ENCODE measurements at regions not wholly inside any gene's neighbourhood (a gene's known extent, or its start where the extent isn't known, plus 50 kb on each side); places are given as distances from the start of the nearest gene placed in this dataset.

- TF ChIP-seq ATF3 (IDR thresholded peaks at IDR 0.05; ENCODE audit: insufficient read depth, low read depth, low read length), result no peak
- no peak for TF ChIP-seq BCL11A (IDR thresholded peaks at IDR 0.05; ENCODE audit: low read depth in 2 of 2, low read length in 2 of 2)
- no peak for TF ChIP-seq SIRT6 (IDR thresholded peaks at IDR 0.05; ENCODE audit: low read length)
- TF ChIP-seq ZNF274 (IDR thresholded peaks at IDR 0.05; ENCODE audit: borderline replicate concordance, extremely low read depth, low read length), result no peak
- TF ChIP-seq MAX (IDR thresholded peaks at IDR 0.05), result no peak
- no peak for TF ChIP-seq SP4 (IDR thresholded peaks at IDR 0.05; ENCODE audit: low read length)
- no peak for TF ChIP-seq CEBPB (IDR thresholded peaks at IDR 0.05; ENCODE audit: low read depth, low read length)
- TF ChIP-seq SIN3A (conservative IDR thresholded peaks at IDR 0.05 in 1 of 2, IDR thresholded peaks at IDR 0.05 in 1 of 2; ENCODE audit: low read depth in 1 of 2, low read length in 2 of 2), result no peak
- no peak for TF ChIP-seq RFX5 (IDR thresholded peaks at IDR 0.05; ENCODE audit: borderline replicate concordance, low read depth, low read length)
These were observed 1416.4 kb downstream of the DSC3 start (continued) for GRCh38 chr18:29626094-29626493.
